ENCODE measurements at regions not wholly inside any gene's neighbourhood (a gene's known extent, or its start where the extent isn't known, plus 50 kb on each side); places are given as distances from the start of the nearest gene placed in this dataset.

- H3K27me3 ChIP-seq (ENCODE audit: control insufficient read depth in 2 of 2, insufficient read depth in 2 of 2, low read length in 2 of 2) = no peaks in the 10 kb centered on the region
- POLR2A ChIA-PET = no interaction called here
- Mint-ChIP-seq H3K4me3 (no peak overlapping the region), H3K36me3 (no peaks in the 10 kb centered on the region), H3K27ac (no peak overlapping the region), H3K27me3 (peaks cover under 1 to 30% (median 15%) of the 10 kb centered on the region in 5 donors), H3K4me1 (peaks cover 0 to 10% (median 0%) of the 10 kb centered on the region in 7 donors), H3K9me3 (peaks cover 0 to 5% (median 0%) of the 10 kb centered on the region in 11 donors)
- no peak for ATAC-seq
- CTCF ChIA-PET = no interaction called here
- H3K4me3 ChIP-seq (ENCODE audit: low read length) = no peak overlapping the region
- H3K9me3 ChIP-seq (ENCODE audit: control insufficient read depth in 2 of 3, low read length in 3 of 3) = no peaks in the 10 kb centered on the region
- no peaks in the 10 kb centered on the region for H3K36me3 ChIP-seq (ENCODE audit: control insufficient read depth in 2 of 3, insufficient read depth in 3 of 3, low read length in 3 of 3)
- DNase-seq = no peak
- intact Hi-C loops (cut with micrococcal nuclease) = no loop called here
- H3K4me1 ChIP-seq (ENCODE audit: control insufficient read depth in 2 of 2, insufficient read depth in 2 of 2, low read length in 2 of 2) = no peaks in the 10 kb centered on the region
- no peak overlapping the region for H3K27ac ChIP-seq (ENCODE audit: low read depth, low read length)
Observed at GRCh38 chr11:131065435-131066413, 149.4 kb upstream of the SNX19 start.

- peaks cover 2 to 30% (median 15%) of the 10 kb centered on the region in 5 donors for H3K27me3 Mint-ChIP-seq
- ChIA-PET CTCF (no interaction called here), POLR2A (no interaction called here)
- no peaks in the 10 kb centered on the region for H3K9me3 ChIP-seq (ENCODE audit: control insufficient read depth in 2 of 3, low read length in 3 of 3)
- peaks cover 0 to 5% (median 0%) of the 10 kb centered on the region in 11 donors for H3K9me3 Mint-ChIP-seq
- no peak overlapping the region for H3K27ac ChIP-seq (ENCODE audit: low read depth, low read length)
- DNase-seq (no peak), ATAC-seq (no peak)
- H3K4me1 ChIP-seq (ENCODE audit: control insufficient read depth in 2 of 2, insufficient read depth in 2 of 2, low read length in 2 of 2) = no peaks in the 10 kb centered on the region
- H3K27me3 ChIP-seq (ENCODE audit: control insufficient read depth in 2 of 2, insufficient read depth in 2 of 2, low read length in 2 of 2) = no peaks in the 10 kb centered on the region
- H3K4me3 ChIP-seq (ENCODE audit: low read length) = no peak overlapping the region
- H3K36me3 Mint-ChIP-seq = no peaks in the 10 kb centered on the region
- no peaks in the 10 kb centered on the region for H3K36me3 ChIP-seq (ENCODE audit: control insufficient read depth in 2 of 3, insufficient read depth in 3 of 3, low read length in 3 of 3)
- intact Hi-C loops (cut with micrococcal nuclease) = no loop called here
- H3K27ac Mint-ChIP-seq = no peak overlapping the region
- H3K4me3 Mint-ChIP-seq = no peak overlapping the region
- peaks cover 0 to 10% (median 0%) of the 10 kb centered on the region in 7 donors for H3K4me1 Mint-ChIP-seq
Observed at GRCh38 chr11:131066551-131066950, 150.3 kb upstream of the SNX19 start.

GRCh38 chr11:131070365-131070764, 154.1 kb upstream of the SNX19 start:
- Histone ChIP-seq H3K4me1 (ENCODE audit: control insufficient read depth in 2 of 2, insufficient read depth in 2 of 2, low read length in 2 of 2) (no peaks in the 10 kb centered on the region), H3K36me3 (ENCODE audit: control insufficient read depth in 2 of 3, insufficient read depth in 3 of 3, low read length in 3 of 3) (no peaks in the 10 kb centered on the region), H3K9me3 (ENCODE audit: control insufficient read depth in 2 of 3, low read length in 3 of 3) (no peaks in the 10 kb centered on the region), H3K4me3 (ENCODE audit: low read length) (no peak overlapping the region), H3K27ac (ENCODE audit: low read depth, low read length) (no peak overlapping the region), H3K27me3 (ENCODE audit: control insufficient read depth in 2 of 2, insufficient read depth in 2 of 2, low read length in 2 of 2) (no peaks in the 10 kb centered on the region)
- Mint-ChIP-seq H3K27ac (no peak overlapping the region), H3K4me1 (peaks cover 0 to 4% (median 0%) of the 10 kb centered on the region in 7 donors), H3K36me3 (no peaks in the 10 kb centered on the region), H3K9me3 (peaks cover 0 to 5% (median 0%) of the 10 kb centered on the region in 11 donors), H3K4me3 (no peak overlapping the region), H3K27me3 (peaks cover 2 to 18% (median 6%) of the 10 kb centered on the region in 5 donors)
- intact Hi-C loops (cut with micrococcal nuclease) = no loop called here
- ATAC-seq (no peak), DNase-seq (no peak)
- ChIA-PET CTCF (no interaction called here), POLR2A (no interaction called here)

- DNase-seq (no peak), ATAC-seq (no peak)
- ChIA-PET POLR2A (no interaction called here), CTCF (no interaction called here)
- Histone ChIP-seq H3K4me3 (ENCODE audit: low read length) (no peak overlapping the region), H3K27me3 (ENCODE audit: control insufficient read depth in 2 of 2, insufficient read depth in 2 of 2, low read length in 2 of 2) (no peaks in the 10 kb centered on the region), H3K36me3 (ENCODE audit: control insufficient read depth in 2 of 3, insufficient read depth in 3 of 3, low read length in 3 of 3) (no peaks in the 10 kb centered on the region), H3K4me1 (ENCODE audit: control insufficient read depth in 2 of 2, insufficient read depth in 2 of 2, low read length in 2 of 2) (no peaks in the 10 kb centered on the region), H3K27ac (ENCODE audit: low read depth, low read length) (no peak overlapping the region), H3K9me3 (ENCODE audit: control insufficient read depth in 2 of 3, low read length in 3 of 3) (no peaks in the 10 kb centered on the region)
- Mint-ChIP-seq H3K27me3 (peaks cover 0 to 4% (median 0%) of the 10 kb centered on the region in 5 donors), H3K27ac (no peak overlapping the region), H3K9me3 (no peaks in the 10 kb centered on the region), H3K4me3 (no peak overlapping the region), H3K36me3 (no peaks in the 10 kb centered on the region), H3K4me1 (no peaks in the 10 kb centered on the region)
- intact Hi-C loops (cut with micrococcal nuclease) = no loop called here
Observed at GRCh38 chr11:131073167-131073566, 156.9 kb upstream of the SNX19 start.

GRCh38 chr11:131074573-131074972, 158.3 kb upstream of the SNX19 start:
- intact Hi-C loops (cut with micrococcal nuclease) = no loop called here
- H3K27me3 ChIP-seq (ENCODE audit: control insufficient read depth in 2 of 2, insufficient read depth in 2 of 2, low read length in 2 of 2) = no peaks in the 10 kb centered on the region
- Mint-ChIP-seq H3K27ac (no peak overlapping the region), H3K4me1 (no peaks in the 10 kb centered on the region), H3K36me3 (no peaks in the 10 kb centered on the region), H3K4me3 (no peak overlapping the region), H3K9me3 (peaks cover 0 to 2% (median 0%) of the 10 kb centered on the region in 11 donors), H3K27me3 (peaks cover 0 to 4% (median 0%) of the 10 kb centered on the region in 5 donors)
- no peaks in the 10 kb centered on the region for H3K9me3 ChIP-seq (ENCODE audit: control insufficient read depth in 2 of 3, low read length in 3 of 3)
- H3K27ac ChIP-seq (ENCODE audit: low read depth, low read length) = no peak overlapping the region
- H3K4me3 ChIP-seq (ENCODE audit: low read length) = no peak overlapping the region
- H3K36me3 ChIP-seq (ENCODE audit: control insufficient read depth in 2 of 3, insufficient read depth in 3 of 3, low read length in 3 of 3) = no peaks in the 10 kb centered on the region
- ChIA-PET CTCF (no interaction called here), POLR2A (no interaction called here)
- no peak for ATAC-seq
- DNase-seq = no peak
- no peaks in the 10 kb centered on the region for H3K4me1 ChIP-seq (ENCODE audit: control insufficient read depth in 2 of 2, insufficient read depth in 2 of 2, low read length in 2 of 2)

- H3K4me3 ChIP-seq (ENCODE audit: low read length) = no peak overlapping the region
- CTCF ChIA-PET = no interaction called here
- peaks cover 0 to 3% (median 0%) of the 10 kb centered on the region in 5 donors for H3K36me3 Mint-ChIP-seq
Observed at GRCh38 chr11:131077340-131077739, 161.1 kb upstream of the SNX19 start.

GRCh38 chr11:131079036-131079435, 162.8 kb upstream of the SNX19 start:
- Histone ChIP-seq H3K4me3 (ENCODE audit: low read length) (no peak overlapping the region), H3K4me1 (ENCODE audit: control insufficient read depth in 2 of 2, insufficient read depth in 2 of 2, low read length in 2 of 2) (no peaks in the 10 kb centered on the region), H3K27me3 (ENCODE audit: control insufficient read depth in 2 of 2, insufficient read depth in 2 of 2, low read length in 2 of 2) (no peaks in the 10 kb centered on the region), H3K36me3 (ENCODE audit: control insufficient read depth in 2 of 3, insufficient read depth in 3 of 3, low read length in 3 of 3) (no peaks in the 10 kb centered on the region), H3K9me3 (ENCODE audit: control insufficient read depth in 2 of 3, low read length in 3 of 3) (peaks cover 0 to 4% (median 0%) of the 10 kb centered on the region in 3 experiments), H3K27ac (ENCODE audit: low read depth, low read length) (no peak overlapping the region)
- Mint-ChIP-seq H3K4me3 (no peak overlapping the region), H3K27ac (no peak overlapping the region), H3K9me3 (peaks cover 0 to 19% (median 3%) of the 10 kb centered on the region in 11 donors), H3K36me3 (peaks cover 0 to 3% (median 0%) of the 10 kb centered on the region in 5 donors), H3K27me3 (peaks cover 0 to 8% (median 0%) of the 10 kb centered on the region in 5 donors), H3K4me1 (no peaks in the 10 kb centered on the region)
- no peak for DNase-seq
- no peak for ATAC-seq
- ChIA-PET POLR2A (no interaction called here), CTCF (no interaction called here)
- intact Hi-C loops (cut with micrococcal nuclease) = no loop called here

More at GRCh38 chr11:131077340-131077739, 161.1 kb upstream of the SNX19 start:
- Mint-ChIP-seq H3K9me3 (peaks cover 0 to 9% (median 0%) of the 10 kb centered on the region in 11 donors), H3K4me1 (no peaks in the 10 kb centered on the region), H3K27ac (no peak overlapping the region), H3K27me3 (peaks cover 0 to 6% (median 0%) of the 10 kb centered on the region in 5 donors), H3K4me3 (no peak overlapping the region)
- Histone ChIP-seq H3K36me3 (ENCODE audit: control insufficient read depth in 2 of 3, insufficient read depth in 3 of 3, low read length in 3 of 3) (no peaks in the 10 kb centered on the region), H3K4me1 (ENCODE audit: control insufficient read depth in 2 of 2, insufficient read depth in 2 of 2, low read length in 2 of 2) (no peaks in the 10 kb centered on the region), H3K9me3 (ENCODE audit: control insufficient read depth in 2 of 3, low read length in 3 of 3) (peaks cover 0 to 4% (median 0%) of the 10 kb centered on the region in 3 experiments), H3K27me3 (ENCODE audit: control insufficient read depth in 2 of 2, insufficient read depth in 2 of 2, low read length in 2 of 2) (no peaks in the 10 kb centered on the region), H3K27ac (ENCODE audit: low read depth, low read length) (no peak overlapping the region)
- ATAC-seq (no peak), DNase-seq (no peak)
- intact Hi-C loops (cut with micrococcal nuclease) = no loop called here
- POLR2A ChIA-PET = no interaction called here

Measured in naive thymus-derived CD4-positive, alpha-beta T cell (primary cell).